SKM-1 (cell line): ENCODE measurements at regions not wholly inside any gene's neighbourhood (a gene's known extent, or its start where the extent isn't known, plus 50 kb on each side); places are given as distances from the start of the nearest gene placed in this dataset.
A peak's percentile ranks its signal among the peaks of the same experiment; 100 is the strongest.
"Not testable (repeated sequence)": the region's sequence is repeated elsewhere in the genome, so short reads cannot be mapped to it uniquely, and the experiment has no call there.

Source experiments
- DNase-seq: peaks from one replicate; lab custom pipeline; 2025; ENCODE audit not compliant: unreplicated experiment; lab: John Stamatoyannopoulos, UW

GRCh38 chr1:146513754-146514153 lies 284.9 kb upstream of the NOTCH2NLA start:
- not testable (repeated sequence) for DNase-seq

DNA sequence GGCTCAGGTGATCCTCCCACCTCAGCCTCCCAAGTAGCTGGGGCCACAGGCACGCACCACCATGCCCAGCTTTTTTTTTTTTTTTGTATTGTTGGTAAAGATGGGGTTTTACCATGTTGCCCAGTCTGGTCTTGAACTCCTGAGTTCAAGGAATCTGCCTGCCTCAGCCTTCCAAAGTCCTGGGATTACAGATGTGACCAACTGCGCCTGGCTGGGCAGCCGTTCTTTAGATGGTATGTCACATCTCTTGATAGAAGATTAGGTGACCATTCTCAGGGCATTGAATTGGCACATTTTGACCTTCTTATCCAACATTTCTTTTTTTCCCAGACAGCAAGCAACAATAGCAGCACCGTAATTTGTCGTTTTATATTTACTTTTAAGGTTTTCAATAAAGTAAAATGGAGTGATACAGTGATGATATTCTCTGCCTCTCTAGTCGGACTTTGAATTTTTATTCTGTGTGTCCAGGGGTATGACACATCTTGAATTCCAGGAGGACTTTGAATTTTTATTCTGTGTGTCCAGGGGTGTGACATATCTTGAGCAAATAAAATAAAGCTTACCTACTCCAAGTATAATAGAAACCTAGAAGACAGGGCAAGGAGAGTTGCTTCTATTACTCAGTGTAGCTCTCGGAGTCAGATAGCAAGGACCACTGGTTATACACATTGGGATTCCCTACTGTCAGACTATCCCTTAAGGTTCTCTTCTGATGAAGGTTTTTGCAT lies 282.4 kb upstream of the NOTCH2NLA start:
- DNase-seq, result not testable (repeated sequence)

DNA sequence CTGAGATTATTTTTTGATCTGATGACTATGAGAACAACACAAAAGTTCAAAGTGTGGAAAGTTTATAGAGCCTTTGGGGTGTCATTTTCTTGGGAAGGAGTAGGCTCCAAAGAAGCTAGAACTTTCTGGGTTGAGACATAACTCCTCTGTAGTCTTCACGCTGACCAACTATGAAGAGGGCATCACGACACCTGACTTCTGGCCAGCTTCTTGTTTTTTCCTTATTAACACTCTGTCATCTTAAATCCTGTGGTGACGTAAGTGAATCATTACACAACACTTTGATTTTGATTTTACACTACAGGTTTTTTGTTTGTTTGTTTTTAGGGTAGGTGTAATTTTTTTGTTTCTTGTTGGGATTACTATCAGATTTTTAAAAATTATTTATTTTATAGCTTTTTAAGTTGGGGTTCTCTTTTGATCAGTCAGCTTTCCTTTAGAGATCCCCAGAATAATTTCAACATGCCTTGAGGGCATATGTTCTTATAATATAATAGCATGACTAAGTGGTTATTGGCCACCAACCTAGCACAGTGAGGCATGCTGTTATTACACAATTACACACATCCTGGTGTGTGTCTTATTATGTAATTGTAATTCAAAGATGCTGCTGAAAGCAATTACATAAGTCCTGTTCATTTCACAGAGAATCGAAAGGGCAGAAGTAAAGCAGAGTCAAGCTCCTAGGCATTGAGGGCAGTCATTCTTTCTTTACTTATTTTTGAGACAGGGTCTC lies 281.6 kb upstream of the NOTCH2NLA start:
- not testable (repeated sequence) for DNase-seq

GRCh38 chr1:146504121-146504520 lies 275.3 kb upstream of the NOTCH2NLA start:
- DNase-seq, result not testable (repeated sequence)

- not testable (repeated sequence) for DNase-seq
Measured at GRCh38 chr1:146487555-146487954, 258.7 kb upstream of the NOTCH2NLA start.

- not testable (repeated sequence) for DNase-seq
Measured at GRCh38 chr1:146487155-146487554, 258.3 kb upstream of the NOTCH2NLA start.

GRCh38 chr1:146486300-146487014 lies 257.6 kb upstream of the NOTCH2NLA start:
- not testable (repeated sequence) for DNase-seq

- not testable (repeated sequence) for DNase-seq
Measured at GRCh38 chr1:146484195-146484594, 255.4 kb upstream of the NOTCH2NLA start.

GRCh38 chr1:146479188-146479587 lies 250.4 kb upstream of the NOTCH2NLA start:
- DNase-seq, result peak; percentile 21

- DNase-seq, result not testable (repeated sequence)
Measured at GRCh38 chr1:146478125-146478720, 249.4 kb upstream of the NOTCH2NLA start.

DNA sequence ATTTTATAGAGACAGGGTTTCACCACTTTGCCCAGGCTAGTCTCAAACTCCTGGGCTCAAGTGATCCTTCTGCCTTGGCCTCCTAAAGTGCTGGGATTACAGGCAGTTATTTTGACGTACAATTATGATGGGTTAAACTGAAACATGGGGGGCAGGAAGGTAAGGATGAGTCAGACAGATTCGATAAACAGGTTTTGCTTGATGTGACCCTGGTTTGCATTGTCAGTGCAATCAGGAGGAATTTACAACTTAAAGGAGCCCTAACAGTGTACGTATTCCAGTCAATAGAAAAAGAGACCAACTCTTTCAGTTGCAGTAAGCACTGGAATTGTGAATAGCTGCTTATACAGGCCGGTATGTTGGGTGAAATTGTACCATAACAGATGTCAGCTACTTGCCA lies 246.3 kb upstream of the NOTCH2NLA start:
- DNase-seq, result not testable (repeated sequence)

DNA sequence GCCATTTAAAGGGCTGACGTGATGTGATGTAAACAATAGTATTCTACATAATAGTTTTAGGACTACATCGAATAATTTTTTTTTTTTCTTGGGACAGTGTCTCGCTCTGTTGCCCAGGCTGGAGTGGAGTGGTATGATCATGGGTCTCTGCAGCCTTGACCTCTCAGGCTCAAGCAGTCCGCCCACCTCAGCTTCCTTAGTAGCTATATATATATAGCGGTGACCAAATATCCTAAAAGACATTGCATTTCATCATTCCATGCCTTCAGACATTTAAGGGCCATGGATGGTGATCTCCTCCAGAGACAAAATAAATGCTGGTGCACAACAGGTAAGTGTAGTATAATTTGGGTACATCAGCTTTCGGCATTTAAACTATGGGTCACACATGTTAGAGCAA lies 245.4 kb upstream of the NOTCH2NLA start:
- DNase-seq, result not testable (repeated sequence)

DNA sequence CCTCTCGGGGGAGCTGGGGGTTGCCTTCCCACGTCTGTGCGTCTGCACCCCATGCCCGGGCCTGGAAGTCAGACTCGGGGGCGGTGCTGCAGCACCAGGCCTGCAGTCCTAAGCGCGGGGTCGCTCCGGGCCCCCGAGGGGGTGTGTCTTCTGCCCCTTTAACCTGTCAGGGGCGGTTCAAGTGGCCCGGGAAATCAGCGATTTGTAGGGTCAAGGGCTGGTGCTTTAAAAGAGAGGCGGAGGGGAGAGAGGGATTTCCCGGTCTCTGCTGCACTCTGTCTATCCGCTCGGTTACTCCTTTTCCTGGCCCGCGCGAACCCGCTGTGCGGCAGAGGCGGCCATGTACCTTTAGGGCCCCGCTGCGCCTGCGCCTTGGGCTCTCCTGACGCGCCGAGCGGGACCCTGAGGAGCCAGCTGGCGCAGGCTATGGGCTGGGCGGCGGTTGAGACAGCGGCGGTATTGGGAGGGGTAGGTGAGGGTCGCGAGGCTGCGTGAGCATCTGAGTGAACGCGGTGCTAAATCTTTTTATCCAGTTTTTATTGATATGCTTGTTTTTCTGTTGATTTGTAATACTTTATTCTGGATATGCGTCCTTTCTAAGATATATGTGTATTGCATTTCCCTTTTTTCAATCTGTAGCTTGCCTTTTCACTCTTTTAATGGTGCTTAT lies 243.5 kb upstream of the NOTCH2NLA start:
- DNase-seq, result peak; percentile 31

DNA sequence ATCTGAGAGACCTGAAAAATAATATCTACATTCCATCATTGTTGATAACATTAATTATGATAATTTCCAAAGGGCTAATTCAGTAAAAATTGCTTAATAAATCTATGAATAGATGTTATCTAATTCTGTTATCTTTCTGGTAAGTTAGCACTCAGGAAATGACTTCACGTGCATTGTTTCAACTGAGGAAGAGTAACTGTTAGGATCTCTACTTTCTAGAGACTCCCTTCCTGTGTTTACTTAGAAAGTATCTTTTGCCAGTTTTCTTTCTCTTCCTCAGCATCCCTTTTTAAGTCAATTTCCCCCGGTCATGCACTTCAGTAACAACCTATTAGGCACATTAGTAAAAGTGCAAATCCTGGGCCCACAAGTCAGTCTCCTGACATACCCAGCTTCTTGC lies 231.1 kb upstream of the NOTCH2NLA start:
- not testable (repeated sequence) for DNase-seq

DNA sequence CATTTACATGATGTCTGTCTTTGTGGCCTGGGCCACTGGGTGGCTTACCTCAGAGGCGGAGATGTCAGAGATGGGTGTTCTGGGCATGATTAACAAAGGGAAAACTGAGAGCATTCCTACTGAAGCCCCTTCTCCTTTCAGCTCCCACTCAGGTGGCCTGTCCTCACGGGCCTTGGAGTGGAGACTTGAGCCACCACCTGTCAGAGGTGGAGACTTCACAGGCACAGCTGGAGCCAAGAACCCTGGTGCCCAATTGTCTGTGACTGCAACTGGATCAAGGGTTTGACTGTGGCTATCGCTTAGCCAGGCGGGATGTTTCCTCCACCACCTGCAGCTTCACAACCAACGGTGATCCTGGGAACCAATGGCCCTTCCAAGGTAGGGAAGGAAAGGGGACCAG lies 230.5 kb upstream of the NOTCH2NLA start:
- not testable (repeated sequence) for DNase-seq

DNA sequence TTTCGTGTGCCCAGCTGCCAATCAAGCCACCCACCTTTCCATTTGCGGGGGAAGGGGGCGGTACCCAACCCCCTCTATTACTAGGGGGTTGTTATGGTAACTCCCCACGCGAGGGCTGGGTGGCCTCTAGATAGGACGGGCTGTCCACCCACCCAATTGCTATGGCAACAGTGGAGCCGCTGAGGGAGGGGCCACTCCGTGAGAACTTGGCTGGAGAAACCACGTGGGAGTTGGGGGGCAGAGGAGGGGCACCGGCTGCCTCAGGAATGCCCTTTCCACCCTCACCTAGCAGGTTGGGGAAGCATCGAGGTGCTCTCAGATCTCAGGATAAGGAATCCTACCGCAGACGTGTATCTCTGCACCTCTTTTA lies 220.0 kb upstream of the NOTCH2NLA start:
- DNase-seq, result not testable (repeated sequence)

GRCh38 chr1:146448212-146448876 lies 219.5 kb upstream of the NOTCH2NLA start:
- DNase-seq, result not testable (repeated sequence)

- DNase-seq, result not testable (repeated sequence)
Measured at GRCh38 chr1:146443871-146444222, 215.0 kb upstream of the NOTCH2NLA start.

- DNase-seq, result not testable (repeated sequence)
Measured at GRCh38 chr1:146443088-146443870, 214.5 kb upstream of the NOTCH2NLA start.
